Osteoblast (primary cell): ENCODE measurements at regions not wholly inside any gene's neighbourhood (a gene's known extent, or its start where the extent isn't known, plus 50 kb on each side); places are given as distances from the start of the nearest gene placed in this dataset.
A peak's percentile ranks its signal among the peaks of the same experiment; 100 is the strongest.

Experiments used
- DNase-seq: peaks from one replicate; pipeline ENCODE4 v3.0.0; 2011; ENCODE audit warnings: low spot score, mixed read lengths; ENCODE audit not compliant: insufficient read length; ENCODE audit errors: missing footprints
- H2AFZ ChIP-seq: 2 replicates; pipeline ENCODE4 v1.6.0; 2011; ENCODE audit warnings: mild to moderate bottlenecking, low read length
- H3K27ac ChIP-seq: 2 replicates; pipeline ENCODE4 v1.5.1; 2011; ENCODE audit warnings: mild to moderate bottlenecking, low read depth, low read length, moderate library complexity
- H3K27me3 ChIP-seq: 2 replicates; pipeline ENCODE4 v1.6.0; 2012; ENCODE audit warnings: mild to moderate bottlenecking, control low read depth, inconsistent platforms, low read length, moderate library complexity; ENCODE audit not compliant: insufficient read depth
- H3K36me3 ChIP-seq: 2 replicates; pipeline ENCODE4 v1.5.1; 2011; ENCODE audit warnings: mild to moderate bottlenecking, low read length, control low read depth, moderate library complexity; ENCODE audit not compliant: insufficient read depth
- H3K4me1 ChIP-seq: 2 replicates; pipeline ENCODE4 v1.5.1; 2011; ENCODE audit warnings: mild to moderate bottlenecking, low read length, control low read depth, moderate library complexity; ENCODE audit not compliant: insufficient read depth
- H3K4me2 ChIP-seq: 2 replicates; pipeline ENCODE4 v1.6.0; 2011; ENCODE audit warnings: mild to moderate bottlenecking, low read length; ENCODE audit not compliant: insufficient read depth
- H3K4me3 ChIP-seq: fragments of 200-600 bp; sonication (generic); 3 replicates; pipeline ENCODE4 v1.5.1; 2012; ENCODE audit warnings: mild to moderate bottlenecking, low read length, inconsistent platforms; ENCODE audit not compliant: insufficient read depth
- H3K79me2 ChIP-seq: 2 replicates; pipeline ENCODE4 v1.6.0; 2012; ENCODE audit warnings: mild to moderate bottlenecking, low read length, control low read depth, inconsistent platforms; ENCODE audit not compliant: insufficient read depth
- H3K9me3 ChIP-seq: 2 replicates; pipeline ENCODE4 v1.5.1; 2011; ENCODE audit warnings: low read depth, low read length, control low read depth
- H4K20me1 ChIP-seq: 2 replicates; pipeline ENCODE4 v1.6.0; 2012; ENCODE audit warnings: mild to moderate bottlenecking, low read length, control low read depth; ENCODE audit not compliant: insufficient read depth
- CTCF ChIP-seq: IDR thresholded peaks from 2 replicates; pipeline ENCODE4 v1.5.1; 2011; ENCODE audit warnings: mild to moderate bottlenecking, low read depth, low read length, moderate library complexity; ENCODE audit errors: extremely low read depth

GRCh38 chr6:19664878-19665612 is 172.1 kb upstream of the ID4 start:
- no peak overlapping the region for H2AFZ ChIP-seq
- H4K20me1 ChIP-seq = no peaks in the 10 kb centered on the region
- no peaks in the 10 kb centered on the region for H3K36me3 ChIP-seq
- H3K27ac ChIP-seq = no peak overlapping the region
- DNase-seq = no peak
- H3K27me3 ChIP-seq = no peaks in the 10 kb centered on the region
- no peak overlapping the region for H3K4me3 ChIP-seq
- H3K79me2 ChIP-seq = no peaks in the 10 kb centered on the region
- no peak overlapping the region for H3K4me2 ChIP-seq
- no peaks in the 10 kb centered on the region for H3K9me3 ChIP-seq
- peaks cover 12% of the 10 kb centered on the region for H3K4me1 ChIP-seq
- no peak for TF ChIP-seq CTCF

- Histone ChIP-seq H3K79me2 (no peaks in the 10 kb centered on the region), H2AFZ (no peak overlapping the region), H3K27me3 (no peaks in the 10 kb centered on the region), H3K4me3 (no peak overlapping the region), H3K4me1 (peaks cover 12% of the 10 kb centered on the region), H3K36me3 (no peaks in the 10 kb centered on the region), H4K20me1 (no peaks in the 10 kb centered on the region), H3K27ac (no peak overlapping the region), H3K9me3 (no peaks in the 10 kb centered on the region), H3K4me2 (no peak overlapping the region)
- TF ChIP-seq CTCF = no peak
- no peak for DNase-seq
Observed at GRCh38 chr6:19665613-19665909, 171.6 kb upstream of the ID4 start.

- Histone ChIP-seq H3K9me3 (no peaks in the 10 kb centered on the region), H4K20me1 (no peaks in the 10 kb centered on the region), H3K79me2 (no peaks in the 10 kb centered on the region), H3K4me2 (peak overlapping the region; percentile 34), H3K4me1 (peaks cover 12% of the 10 kb centered on the region), H3K27me3 (no peaks in the 10 kb centered on the region), H3K4me3 (no peak overlapping the region), H2AFZ (no peak overlapping the region), H3K27ac (peak overlapping the region; percentile 1), H3K36me3 (no peaks in the 10 kb centered on the region)
- no peak for DNase-seq
- TF ChIP-seq CTCF = no peak
Observed at GRCh38 chr6:19668710-19669109, 168.5 kb upstream of the ID4 start.

- H2AFZ ChIP-seq = no peak overlapping the region
- DNase-seq = no peak
- no peaks in the 10 kb centered on the region for H3K9me3 ChIP-seq
- H3K4me3 ChIP-seq = no peak overlapping the region
- no peaks in the 10 kb centered on the region for H3K79me2 ChIP-seq
- no peaks in the 10 kb centered on the region for H3K27me3 ChIP-seq
- no peaks in the 10 kb centered on the region for H3K36me3 ChIP-seq
- peaks cover 12% of the 10 kb centered on the region for H3K4me1 ChIP-seq
- peak overlapping the region; percentile 1 for H3K27ac ChIP-seq
- no peaks in the 10 kb centered on the region for H4K20me1 ChIP-seq
- no peak for TF ChIP-seq CTCF
- peak overlapping the region; percentile 34 for H3K4me2 ChIP-seq
Observed at GRCh38 chr6:19669206-19669605, 168.0 kb upstream of the ID4 start.
